Spleen (tissue), 7 donors: ENCODE measurements at regions not wholly inside any gene's neighbourhood (a gene's known extent, or its start where the extent isn't known, plus 50 kb on each side); places are given as distances from the start of the nearest gene placed in this dataset.

Source experiments
- POLR2A ChIP-seq, 3 donors: fragments of 450-650 bp; IDR thresholded peaks; one replicate each; pipeline ENCODE4 v1.5.1; 2017; ENCODE audit warnings: antibody characterized with exemption in 3 of 3, mild to moderate bottlenecking in 1 of 3
- TF ChIP-seq, protein P1 (sequence below), 11 experiments: fragments of 200-600 bp in 7 of 11; fragments of 450-650 bp in 4 of 11; sonication (generic) in 4 of 11; IDR thresholded peaks in 8 of 11; conservative IDR thresholded peaks in 3 of 11; 1 replicate in 7 of 11; 2 replicates in 4 of 11; pipeline versions ENCODE4 v1.4.0 to v1.8.0; 2016 to 2021; ENCODE audit warnings: antibody characterized with exemption in 11 of 11, inconsistent platforms in 4 of 11, mild to moderate bottlenecking in 1 of 11
- donor health status: DM: no; HTN: no; CAD: no; lungs with moderate emphysema.
- donor health status: DM: no; HTN: no; CAD: no.
- donor health status: DM: no; HTN: no; CAD: no.

DNA sequence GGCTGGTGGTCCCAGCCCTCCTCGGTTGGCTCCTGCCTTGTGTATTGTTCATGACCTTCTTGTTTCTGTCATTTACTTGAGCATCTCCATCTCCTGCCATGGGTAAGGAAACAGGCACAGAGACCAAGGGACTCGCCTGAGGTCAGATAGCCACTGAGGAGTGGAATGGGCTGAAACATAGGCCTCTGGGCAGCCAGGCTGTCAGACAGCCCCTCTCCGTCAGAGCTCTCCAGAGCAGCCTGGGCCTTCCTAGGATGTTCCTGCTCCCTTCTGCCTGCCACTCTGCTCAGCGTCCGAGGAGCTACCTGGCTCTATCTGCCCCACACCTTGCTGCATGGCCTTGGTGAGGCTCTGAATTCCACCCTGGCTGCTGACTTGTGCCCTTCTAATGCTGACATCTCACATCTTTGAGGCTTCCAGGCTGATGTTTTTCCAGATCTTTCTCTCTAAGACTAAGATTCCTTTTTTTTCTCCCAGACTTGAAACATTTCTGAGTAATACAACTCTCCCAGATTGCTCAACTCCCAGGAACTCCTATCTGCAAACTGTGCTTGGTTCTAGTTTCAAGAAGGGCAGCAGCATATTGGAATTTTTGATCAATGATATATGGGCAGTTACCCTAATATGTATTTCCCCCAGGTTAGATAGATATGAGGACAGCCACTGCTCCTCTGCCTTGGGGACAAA lies 67.7 kb downstream of the MCFD2 start:
- TF ChIP-seq POLR2A (IDR thresholded peaks at IDR 0.05) = no peak
- TF ChIP-seq, protein P1, sequence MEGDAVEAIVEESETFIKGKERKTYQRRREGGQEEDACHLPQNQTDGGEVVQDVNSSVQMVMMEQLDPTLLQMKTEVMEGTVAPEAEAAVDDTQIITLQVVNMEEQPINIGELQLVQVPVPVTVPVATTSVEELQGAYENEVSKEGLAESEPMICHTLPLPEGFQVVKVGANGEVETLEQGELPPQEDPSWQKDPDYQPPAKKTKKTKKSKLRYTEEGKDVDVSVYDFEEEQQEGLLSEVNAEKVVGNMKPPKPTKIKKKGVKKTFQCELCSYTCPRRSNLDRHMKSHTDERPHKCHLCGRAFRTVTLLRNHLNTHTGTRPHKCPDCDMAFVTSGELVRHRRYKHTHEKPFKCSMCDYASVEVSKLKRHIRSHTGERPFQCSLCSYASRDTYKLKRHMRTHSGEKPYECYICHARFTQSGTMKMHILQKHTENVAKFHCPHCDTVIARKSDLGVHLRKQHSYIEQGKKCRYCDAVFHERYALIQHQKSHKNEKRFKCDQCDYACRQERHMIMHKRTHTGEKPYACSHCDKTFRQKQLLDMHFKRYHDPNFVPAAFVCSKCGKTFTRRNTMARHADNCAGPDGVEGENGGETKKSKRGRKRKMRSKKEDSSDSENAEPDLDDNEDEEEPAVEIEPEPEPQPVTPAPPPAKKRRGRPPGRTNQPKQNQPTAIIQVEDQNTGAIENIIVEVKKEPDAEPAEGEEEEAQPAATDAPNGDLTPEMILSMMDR (IDR thresholded peaks at IDR 0.05 in 8 of 11, conservative IDR thresholded peaks at IDR 0.05 in 3 of 11) = no peak
